ENCODE measurements at regions not wholly inside any gene's neighbourhood (a gene's known extent, or its start where the extent isn't known, plus 50 kb on each side); places are given as distances from the start of the nearest gene placed in this dataset.

DNA sequence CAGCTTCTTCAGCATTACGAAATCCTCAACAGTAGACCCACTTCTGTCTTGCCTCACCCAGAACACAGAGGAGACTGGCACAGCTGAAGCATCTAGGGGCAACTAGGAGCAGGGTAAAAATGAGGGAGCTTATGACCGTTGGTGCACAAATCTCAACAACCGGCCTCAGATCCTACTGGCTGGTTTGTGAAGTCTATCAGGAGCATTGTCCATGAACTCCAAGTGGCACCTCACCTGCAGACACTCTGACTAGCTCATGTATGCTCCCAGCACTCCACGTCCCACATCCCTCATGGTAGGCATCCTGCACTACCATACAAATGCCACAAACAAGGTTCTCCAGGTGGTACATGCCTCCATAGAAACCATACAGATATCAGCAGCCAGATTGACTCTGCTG lies 163.1 kb downstream of the TLE3 start:
- H3K4me1 ChIP-seq (ENCODE audit: insufficient read depth, low read length, severe bottlenecking) = peaks cover 4% of the 10 kb centered on the region
- H3K9me3 ChIP-seq (ENCODE audit: low read length) = no peaks in the 10 kb centered on the region; the same call in 1 of the 2 replicates
- no peak overlapping the region for H2AFZ ChIP-seq (ENCODE audit: low read length)
- H3K4me2 ChIP-seq (ENCODE audit: low read length) = no peak overlapping the region
- H3F3A ChIP-seq (ENCODE audit: insufficient read depth, low read length) = no peaks in the 10 kb centered on the region
- no peaks in the 10 kb centered on the region for H3K9me2 ChIP-seq (ENCODE audit: low read depth, low read length)
- H3K27me3 ChIP-seq (ENCODE audit: insufficient read depth, low read length) = no peaks in the 10 kb centered on the region
- H3K27ac ChIP-seq (ENCODE audit: low read depth, low read length, poor library complexity, severe bottlenecking) = no peak overlapping the region
- H3K9ac ChIP-seq (ENCODE audit: low read length) = no peak overlapping the region
- H3K79me2 ChIP-seq (ENCODE audit: insufficient read depth, low read length) = no peaks in the 10 kb centered on the region
- no peaks in the 10 kb centered on the region; the same call in 1 of the 2 replicates for H3K36me3 ChIP-seq (ENCODE audit: insufficient read depth, low read length)
- H3K4me3 ChIP-seq (ENCODE audit: low read depth, low read length, poor library complexity, severe bottlenecking) = no peak overlapping the region
- TF ChIP-seq, protein P1, sequence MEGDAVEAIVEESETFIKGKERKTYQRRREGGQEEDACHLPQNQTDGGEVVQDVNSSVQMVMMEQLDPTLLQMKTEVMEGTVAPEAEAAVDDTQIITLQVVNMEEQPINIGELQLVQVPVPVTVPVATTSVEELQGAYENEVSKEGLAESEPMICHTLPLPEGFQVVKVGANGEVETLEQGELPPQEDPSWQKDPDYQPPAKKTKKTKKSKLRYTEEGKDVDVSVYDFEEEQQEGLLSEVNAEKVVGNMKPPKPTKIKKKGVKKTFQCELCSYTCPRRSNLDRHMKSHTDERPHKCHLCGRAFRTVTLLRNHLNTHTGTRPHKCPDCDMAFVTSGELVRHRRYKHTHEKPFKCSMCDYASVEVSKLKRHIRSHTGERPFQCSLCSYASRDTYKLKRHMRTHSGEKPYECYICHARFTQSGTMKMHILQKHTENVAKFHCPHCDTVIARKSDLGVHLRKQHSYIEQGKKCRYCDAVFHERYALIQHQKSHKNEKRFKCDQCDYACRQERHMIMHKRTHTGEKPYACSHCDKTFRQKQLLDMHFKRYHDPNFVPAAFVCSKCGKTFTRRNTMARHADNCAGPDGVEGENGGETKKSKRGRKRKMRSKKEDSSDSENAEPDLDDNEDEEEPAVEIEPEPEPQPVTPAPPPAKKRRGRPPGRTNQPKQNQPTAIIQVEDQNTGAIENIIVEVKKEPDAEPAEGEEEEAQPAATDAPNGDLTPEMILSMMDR (IDR thresholded peaks at IDR 0.05; ENCODE audit: low read length) = no peak
- TF ChIP-seq EZH2 (IDR thresholded peaks at IDR 0.05; ENCODE audit: borderline replicate concordance, low read length) = no peak
- H4K20me1 ChIP-seq (ENCODE audit: insufficient read depth, low read length) = no peaks in the 10 kb centered on the region

DNA sequence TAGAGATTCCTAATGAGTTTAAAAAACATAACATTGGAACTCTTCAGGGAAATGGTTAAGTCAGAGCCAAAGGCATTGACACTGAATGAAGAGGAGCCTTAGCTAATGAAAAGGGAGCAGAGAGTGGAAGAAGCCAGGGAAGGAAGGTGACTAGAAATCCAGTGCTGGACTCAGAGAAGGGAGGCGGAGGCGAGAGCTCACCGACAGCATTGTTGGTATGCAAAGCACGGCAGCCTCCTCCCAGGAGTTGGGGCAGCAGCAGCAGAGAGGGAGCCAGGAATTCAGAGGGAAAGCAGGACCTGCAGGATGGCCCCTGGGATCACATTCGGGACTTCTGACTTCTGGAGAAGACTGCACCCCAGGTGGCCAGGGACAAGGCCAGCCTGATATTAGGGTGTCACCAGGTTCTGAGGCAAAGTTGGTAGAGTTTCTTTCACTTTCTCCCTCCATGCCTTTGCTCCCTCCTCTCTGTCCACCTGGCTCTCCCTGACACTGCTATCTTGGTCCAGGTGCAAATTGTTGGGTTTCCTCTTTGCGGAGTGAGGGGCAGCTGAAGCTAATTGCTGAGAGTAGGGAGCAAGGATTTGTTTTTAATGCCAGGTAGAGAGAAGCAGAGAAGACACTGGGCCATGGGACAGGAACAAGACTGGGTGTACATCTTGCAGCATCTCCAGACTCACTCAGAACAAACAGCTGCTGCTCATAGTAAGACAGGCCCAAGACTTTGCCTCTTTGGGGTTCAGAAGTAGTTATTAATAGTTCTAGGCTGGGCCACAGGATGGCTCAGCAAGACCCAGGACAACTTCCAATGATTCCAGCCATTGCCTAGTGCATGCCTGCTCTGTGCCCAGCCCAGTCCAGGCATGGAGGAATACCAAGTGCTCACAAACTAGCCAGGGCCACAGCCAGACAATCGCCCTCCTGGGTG lies 157.9 kb downstream of the TLE3 start:
- TF ChIP-seq, protein P1 (IDR thresholded peaks at IDR 0.05; ENCODE audit: low read length) = no peak
- TF ChIP-seq EZH2 (IDR thresholded peaks at IDR 0.05; ENCODE audit: borderline replicate concordance, low read length) = no peak
- H3K4me2 ChIP-seq (ENCODE audit: low read length) = peak overlapping the region; percentile 73

DNA sequence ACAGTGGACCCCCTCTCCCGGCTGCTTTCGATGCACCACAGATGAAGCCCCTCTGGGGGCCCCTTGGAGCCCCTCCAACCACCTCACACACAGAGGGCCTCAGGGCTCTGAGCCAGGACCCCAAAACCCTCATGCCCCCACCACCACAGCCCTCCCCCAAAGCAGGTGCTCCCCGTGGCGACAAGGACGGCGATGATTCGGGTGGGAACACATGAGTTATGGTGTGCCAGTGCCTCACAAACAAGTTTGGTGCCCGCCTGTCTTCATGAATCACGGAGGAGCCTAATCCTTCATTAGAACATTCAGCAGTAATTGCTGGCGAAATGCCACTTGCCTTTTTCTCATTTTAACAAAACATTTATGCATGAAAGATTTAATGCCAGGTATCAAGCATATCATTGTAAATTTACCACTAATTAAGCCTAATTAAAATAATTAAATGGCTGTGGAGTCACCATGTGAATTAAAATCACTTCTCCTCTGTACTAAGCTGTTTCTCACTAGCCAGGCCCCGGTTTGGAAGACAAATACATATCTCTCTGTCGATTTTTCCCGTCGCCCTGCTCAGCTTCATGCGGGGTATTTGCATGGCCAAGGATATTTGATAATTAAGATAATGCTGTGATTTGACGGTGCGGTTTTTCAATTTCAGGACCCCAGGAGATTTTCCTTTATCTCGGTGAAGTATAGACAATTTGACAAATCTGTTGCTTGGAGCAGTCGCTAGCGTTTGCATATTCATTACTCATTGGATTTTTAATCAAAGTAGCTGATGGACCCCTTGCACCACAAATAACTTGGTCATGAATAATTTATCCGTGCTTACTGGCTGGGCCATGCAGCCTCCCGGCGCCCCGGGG lies 157.0 kb downstream of the TLE3 start:
- Histone ChIP-seq H3K27me3 (ENCODE audit: insufficient read depth, low read length) (no peaks in the 10 kb centered on the region), H2AFZ (ENCODE audit: low read length) (no peak overlapping the region), H3K9me2 (ENCODE audit: low read depth, low read length) (no peaks in the 10 kb centered on the region), H3K4me3 (ENCODE audit: low read depth, low read length, poor library complexity, severe bottlenecking) (peak overlapping the region; percentile 53), H3K4me2 (ENCODE audit: low read length) (peak overlapping the region; percentile 73), H3F3A (ENCODE audit: insufficient read depth, low read length) (no peaks in the 10 kb centered on the region), H3K36me3 (ENCODE audit: insufficient read depth, low read length) (no peaks in the 10 kb centered on the region), H3K27ac (ENCODE audit: low read depth, low read length, poor library complexity, severe bottlenecking) (peak overlapping the region; percentile 61), H3K9me3 (ENCODE audit: low read length) (no peaks in the 10 kb centered on the region; the same call in 1 of the 2 replicates), H3K4me1 (ENCODE audit: insufficient read depth, low read length, severe bottlenecking) (peaks cover 45% of the 10 kb centered on the region), H3K79me2 (ENCODE audit: insufficient read depth, low read length) (no peaks in the 10 kb centered on the region), H4K20me1 (ENCODE audit: insufficient read depth, low read length) (no peaks in the 10 kb centered on the region), H3K9ac (ENCODE audit: low read length) (peak overlapping the region; percentile 55; the same call in 1 of the 2 replicates)
- TF ChIP-seq EZH2 (IDR thresholded peaks at IDR 0.05; ENCODE audit: borderline replicate concordance, low read length) = no peak
- TF ChIP-seq, protein P1 (IDR thresholded peaks at IDR 0.05; ENCODE audit: low read length) = no peak

More for the DNA sequence above, 157.9 kb downstream of the TLE3 start:
- Histone ChIP-seq H3K4me1 (ENCODE audit: insufficient read depth, low read length, severe bottlenecking) (peaks cover 45% of the 10 kb centered on the region), H3F3A (ENCODE audit: insufficient read depth, low read length) (no peaks in the 10 kb centered on the region), H3K36me3 (ENCODE audit: insufficient read depth, low read length) (no peaks in the 10 kb centered on the region; the same call in 1 of the 2 replicates), H3K79me2 (ENCODE audit: insufficient read depth, low read length) (no peaks in the 10 kb centered on the region), H3K9ac (ENCODE audit: low read length) (peak overlapping the region; percentile 55; the same call in 1 of the 2 replicates), H2AFZ (ENCODE audit: low read length) (peak overlapping the region; percentile 88; the same call in 1 of the 2 replicates), H3K9me2 (ENCODE audit: low read depth, low read length) (no peaks in the 10 kb centered on the region), H4K20me1 (ENCODE audit: insufficient read depth, low read length) (no peaks in the 10 kb centered on the region), H3K9me3 (ENCODE audit: low read length) (no peaks in the 10 kb centered on the region; the same call in 1 of the 2 replicates), H3K27ac (ENCODE audit: low read depth, low read length, poor library complexity, severe bottlenecking) (peak overlapping the region; percentile 61), H3K27me3 (ENCODE audit: insufficient read depth, low read length) (no peaks in the 10 kb centered on the region), H3K4me3 (ENCODE audit: low read depth, low read length, poor library complexity, severe bottlenecking) (peak overlapping the region; percentile 53)
